Fibroblast of pulmonary artery (primary cell): ENCODE measurements at regions not wholly inside any gene's neighbourhood (a gene's known extent, or its start where the extent isn't known, plus 50 kb on each side); places are given as distances from the start of the nearest gene placed in this dataset.

Experiments used
- DNase-seq: peaks from one replicate; pipeline ENCODE4 v3.0.0-alpha.2; 2010; ENCODE audit warnings: low read depth
- H3K4me3 ChIP-seq: replicated peaks from 2 replicates; pipeline ENCODE4 v1.5.1; 2011; ENCODE audit warnings: low read depth, mild to moderate bottlenecking, control low read depth, low read length, moderate library complexity
- TF ChIP-seq, protein P1 (sequence below): IDR thresholded peaks from 2 replicates; pipeline ENCODE4 v1.5.1; 2011; ENCODE audit warnings: mild to moderate bottlenecking, control low read depth, low read length, inconsistent platforms; ENCODE audit errors: missing control alignments

GRCh38 chr7:4549681-4550080, 132.4 kb upstream of the FOXK1 start:
- no peak for DNase-seq
- TF ChIP-seq, protein P1, sequence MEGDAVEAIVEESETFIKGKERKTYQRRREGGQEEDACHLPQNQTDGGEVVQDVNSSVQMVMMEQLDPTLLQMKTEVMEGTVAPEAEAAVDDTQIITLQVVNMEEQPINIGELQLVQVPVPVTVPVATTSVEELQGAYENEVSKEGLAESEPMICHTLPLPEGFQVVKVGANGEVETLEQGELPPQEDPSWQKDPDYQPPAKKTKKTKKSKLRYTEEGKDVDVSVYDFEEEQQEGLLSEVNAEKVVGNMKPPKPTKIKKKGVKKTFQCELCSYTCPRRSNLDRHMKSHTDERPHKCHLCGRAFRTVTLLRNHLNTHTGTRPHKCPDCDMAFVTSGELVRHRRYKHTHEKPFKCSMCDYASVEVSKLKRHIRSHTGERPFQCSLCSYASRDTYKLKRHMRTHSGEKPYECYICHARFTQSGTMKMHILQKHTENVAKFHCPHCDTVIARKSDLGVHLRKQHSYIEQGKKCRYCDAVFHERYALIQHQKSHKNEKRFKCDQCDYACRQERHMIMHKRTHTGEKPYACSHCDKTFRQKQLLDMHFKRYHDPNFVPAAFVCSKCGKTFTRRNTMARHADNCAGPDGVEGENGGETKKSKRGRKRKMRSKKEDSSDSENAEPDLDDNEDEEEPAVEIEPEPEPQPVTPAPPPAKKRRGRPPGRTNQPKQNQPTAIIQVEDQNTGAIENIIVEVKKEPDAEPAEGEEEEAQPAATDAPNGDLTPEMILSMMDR, result no peak
- H3K4me3 ChIP-seq, result no peak overlapping the region

- TF ChIP-seq, protein P1, result no peak
- DNase-seq, result no peak
- no peak overlapping the region for H3K4me3 ChIP-seq
Measured at GRCh38 chr7:4550117-4550516, 132.0 kb upstream of the FOXK1 start.

GRCh38 chr7:4552985-4553384, 129.1 kb upstream of the FOXK1 start:
- DNase-seq, result no peak
- TF ChIP-seq, protein P1, result no peak
- H3K4me3 ChIP-seq, result no peak overlapping the region

- TF ChIP-seq, protein P1, result no peak
- no peak overlapping the region for H3K4me3 ChIP-seq
- no peak for DNase-seq
Measured at GRCh38 chr7:4556868-4557793, 125.0 kb upstream of the FOXK1 start.

GRCh38 chr7:4561795-4562194, 120.3 kb upstream of the FOXK1 start:
- TF ChIP-seq, protein P1, result no peak
- DNase-seq, result no peak
- no peak overlapping the region for H3K4me3 ChIP-seq

GRCh38 chr7:4566714-4567113, 115.4 kb upstream of the FOXK1 start:
- no peak for DNase-seq

More at GRCh38 chr7:4566714-4567113, 115.4 kb upstream of the FOXK1 start:
- no peak overlapping the region for H3K4me3 ChIP-seq
- TF ChIP-seq, protein P1, result no peak
